GM12865 (cell line): ENCODE measurements at regions not wholly inside any gene's neighbourhood (a gene's known extent, or its start where the extent isn't known, plus 50 kb on each side); places are given as distances from the start of the nearest gene placed in this dataset.

Source experiments
- DNase-seq: peaks from one replicate; pipeline ENCODE4 v3.0.0; 2010; ENCODE audit warnings: low read depth
- H3K4me3 ChIP-seq: 2 replicates; pipeline ENCODE4 v1.5.1; 2011; ENCODE audit warnings: mild to moderate bottlenecking, low read depth, low read length, control low read depth
- TF ChIP-seq, protein P1 (sequence below): IDR thresholded peaks from 2 replicates; pipeline ENCODE4 v1.5.1; 2011; ENCODE audit warnings: low read length, control low read depth, low read depth, inconsistent platforms; ENCODE audit not compliant: insufficient read depth; ENCODE audit errors: missing control alignments

DNA sequence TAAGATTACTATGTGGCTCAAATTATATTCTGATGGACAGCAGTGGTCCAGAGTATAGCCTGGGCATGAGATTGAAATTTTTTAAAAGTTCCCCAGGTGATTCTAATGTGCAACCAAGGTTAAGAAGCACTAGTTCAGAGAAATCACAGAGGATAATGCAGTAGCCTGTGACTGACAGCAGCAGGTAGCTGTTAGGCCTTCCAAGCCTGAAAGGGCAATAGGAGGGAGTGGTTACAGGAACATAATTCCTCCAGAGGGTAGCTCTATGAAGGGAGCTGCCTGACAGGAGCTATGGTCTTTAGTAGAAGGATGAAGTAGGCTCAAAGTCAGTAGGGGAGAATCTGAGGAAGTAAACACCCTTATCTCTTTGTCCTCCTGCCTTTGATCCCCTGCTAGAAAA lies 342.9 kb upstream of the PPP2R3A start:
- no peak overlapping the region for H3K4me3 ChIP-seq
- TF ChIP-seq, protein P1, sequence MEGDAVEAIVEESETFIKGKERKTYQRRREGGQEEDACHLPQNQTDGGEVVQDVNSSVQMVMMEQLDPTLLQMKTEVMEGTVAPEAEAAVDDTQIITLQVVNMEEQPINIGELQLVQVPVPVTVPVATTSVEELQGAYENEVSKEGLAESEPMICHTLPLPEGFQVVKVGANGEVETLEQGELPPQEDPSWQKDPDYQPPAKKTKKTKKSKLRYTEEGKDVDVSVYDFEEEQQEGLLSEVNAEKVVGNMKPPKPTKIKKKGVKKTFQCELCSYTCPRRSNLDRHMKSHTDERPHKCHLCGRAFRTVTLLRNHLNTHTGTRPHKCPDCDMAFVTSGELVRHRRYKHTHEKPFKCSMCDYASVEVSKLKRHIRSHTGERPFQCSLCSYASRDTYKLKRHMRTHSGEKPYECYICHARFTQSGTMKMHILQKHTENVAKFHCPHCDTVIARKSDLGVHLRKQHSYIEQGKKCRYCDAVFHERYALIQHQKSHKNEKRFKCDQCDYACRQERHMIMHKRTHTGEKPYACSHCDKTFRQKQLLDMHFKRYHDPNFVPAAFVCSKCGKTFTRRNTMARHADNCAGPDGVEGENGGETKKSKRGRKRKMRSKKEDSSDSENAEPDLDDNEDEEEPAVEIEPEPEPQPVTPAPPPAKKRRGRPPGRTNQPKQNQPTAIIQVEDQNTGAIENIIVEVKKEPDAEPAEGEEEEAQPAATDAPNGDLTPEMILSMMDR = no peak
- DNase-seq = no peak

DNA sequence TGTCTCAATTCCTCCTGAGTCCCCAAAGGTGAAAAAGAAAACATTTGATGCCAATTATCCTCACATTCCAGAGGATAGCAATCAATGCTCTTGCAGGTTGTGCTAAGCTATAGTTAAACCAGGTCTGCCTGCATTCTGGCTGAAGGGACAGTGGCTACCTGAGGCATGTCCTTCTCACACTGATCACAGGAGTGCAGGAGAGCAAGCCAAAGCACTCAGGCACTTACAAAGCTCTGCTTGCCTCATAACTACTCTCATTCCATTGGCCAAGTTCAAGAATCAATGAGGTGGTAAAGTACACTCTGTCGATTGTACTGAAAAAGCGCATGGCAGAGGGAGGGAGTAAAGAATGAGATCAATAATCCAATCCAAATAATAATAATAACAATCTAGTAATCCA lies 342.0 kb upstream of the PPP2R3A start:
- TF ChIP-seq, protein P1 = no peak
- no peak overlapping the region for H3K4me3 ChIP-seq
- DNase-seq = no peak

DNA sequence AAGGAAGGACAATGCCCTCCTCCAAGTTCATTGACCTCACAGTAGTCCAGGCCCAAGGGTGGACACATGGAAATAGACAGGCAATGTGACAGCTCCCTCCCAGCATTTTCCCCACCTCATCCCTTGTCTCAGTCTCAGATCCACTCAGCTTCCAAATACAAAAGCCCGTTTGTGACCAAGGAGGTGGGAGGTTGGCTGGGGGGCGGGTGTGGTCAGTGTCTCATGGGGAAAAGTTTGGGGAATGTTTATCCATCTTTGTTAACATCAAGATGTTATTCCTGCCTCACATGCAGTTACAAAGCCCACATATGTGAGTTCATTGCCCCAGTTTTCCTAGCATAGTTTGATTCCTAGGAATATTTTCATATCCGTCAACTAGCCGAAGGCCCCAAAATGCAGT lies 338.5 kb upstream of the PPP2R3A start:
- TF ChIP-seq, protein P1 = no peak
- H3K4me3 ChIP-seq = no peak overlapping the region
- DNase-seq = no peak

DNA sequence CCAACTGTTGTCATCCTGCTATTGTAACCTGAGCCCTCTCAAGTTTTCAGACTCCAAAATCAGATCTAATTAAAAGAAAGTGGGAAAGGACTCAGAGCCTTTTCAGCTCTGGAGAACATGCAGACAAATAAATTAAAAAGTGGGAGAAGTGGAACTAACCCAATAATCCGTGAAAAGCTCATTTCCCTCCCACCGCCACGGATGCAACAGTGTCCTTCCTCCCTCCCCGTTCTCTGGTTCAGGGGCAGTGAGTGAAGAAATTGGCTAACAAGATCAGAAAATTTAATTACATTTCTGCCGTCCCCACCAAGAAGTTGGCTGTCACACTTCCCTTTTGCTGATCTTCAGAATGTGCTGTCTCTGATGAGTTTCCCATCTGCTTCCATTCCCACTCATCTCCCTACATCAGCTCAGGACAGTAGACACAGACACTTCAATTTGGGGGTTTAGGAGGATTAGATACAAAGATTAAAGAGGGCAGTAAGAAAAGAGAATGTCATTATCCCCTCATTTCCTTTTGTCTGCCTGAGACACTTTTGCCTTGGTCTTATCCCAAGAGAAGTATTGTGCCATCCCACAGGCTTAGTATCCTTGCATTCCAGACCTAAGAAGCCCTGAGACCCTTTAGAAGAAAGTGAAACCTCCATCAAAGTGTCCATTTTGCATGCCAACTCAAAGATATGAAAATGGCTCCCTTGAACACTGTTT lies 335.7 kb upstream of the PPP2R3A start:
- no peak for DNase-seq
- TF ChIP-seq, protein P1 = no peak
- no peak overlapping the region for H3K4me3 ChIP-seq

DNA sequence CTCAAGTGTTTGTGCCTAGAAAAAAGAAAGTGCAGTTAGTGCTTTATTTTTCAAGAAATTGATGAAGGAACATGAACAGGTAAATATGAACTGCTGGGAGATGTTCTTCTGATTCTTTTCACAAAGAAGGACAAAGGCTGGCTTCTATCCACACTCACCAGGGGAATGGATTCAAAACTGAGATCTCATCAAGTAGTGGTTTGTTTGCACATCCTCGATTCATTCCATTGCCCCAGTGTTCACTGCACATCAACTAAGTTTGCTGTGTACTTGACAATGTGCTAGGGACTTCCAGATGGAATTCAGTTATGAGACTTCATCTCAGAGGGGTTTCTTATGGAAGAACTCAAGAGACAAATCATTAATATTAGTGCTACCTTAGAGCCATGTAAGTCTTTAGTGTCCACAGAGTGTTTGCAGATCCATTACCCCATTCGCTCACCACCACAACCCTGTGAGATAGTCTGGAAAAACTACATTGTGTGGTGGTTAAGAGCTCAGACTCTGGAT lies 332.9 kb upstream of the PPP2R3A start:
- no peak for DNase-seq
- TF ChIP-seq, protein P1 = no peak
- no peak overlapping the region for H3K4me3 ChIP-seq

DNA sequence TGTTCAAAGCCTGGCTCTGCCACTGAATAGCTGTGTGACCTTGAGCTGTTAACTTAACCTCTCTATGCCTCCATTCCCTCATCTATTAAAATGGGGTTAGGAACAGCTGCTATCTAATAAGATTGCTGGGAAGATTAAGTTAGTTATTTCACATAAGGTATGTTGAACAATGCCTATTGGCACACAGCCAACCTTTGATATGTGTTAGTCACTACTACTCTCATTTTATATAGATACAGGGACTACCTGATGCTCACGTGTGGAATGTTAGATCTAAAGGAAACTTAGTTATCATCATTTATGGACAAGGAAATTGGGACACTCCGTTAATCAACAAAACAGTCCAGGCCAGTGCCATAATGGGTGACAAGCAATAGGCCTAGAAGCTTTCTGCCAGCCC lies 332.4 kb upstream of the PPP2R3A start:
- DNase-seq = no peak
- H3K4me3 ChIP-seq = no peak overlapping the region
- TF ChIP-seq, protein P1 = no peak

DNA sequence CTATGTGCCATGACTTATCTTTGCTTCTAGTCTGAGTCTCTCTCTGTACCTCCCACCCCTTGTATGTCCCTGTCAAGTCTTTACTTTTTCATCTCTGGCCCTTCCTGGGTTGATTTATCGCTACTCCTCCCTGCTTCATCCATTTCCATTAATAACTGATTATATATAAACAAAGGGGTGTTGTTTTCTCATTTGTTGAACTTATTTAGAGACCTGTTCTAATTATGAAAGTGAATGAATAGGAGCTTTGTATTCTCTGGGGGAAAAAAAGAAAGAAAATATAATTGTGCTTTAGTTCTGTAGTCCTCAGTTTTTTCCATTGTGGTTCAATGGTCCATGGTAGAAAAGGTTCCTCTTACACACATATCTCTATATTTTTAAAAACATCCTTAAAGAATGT lies 328.9 kb upstream of the PPP2R3A start:
- TF ChIP-seq, protein P1 = no peak
- H3K4me3 ChIP-seq = no peak overlapping the region

More for the DNA sequence above, 328.9 kb upstream of the PPP2R3A start:
- no peak for DNase-seq
